Ovary (tissue), 3 donors: ENCODE measurements at regions not wholly inside any gene's neighbourhood (a gene's known extent, or its start where the extent isn't known, plus 50 kb on each side); places are given as distances from the start of the nearest gene placed in this dataset.

Source experiments
- CTCF ChIP-seq, 3 donors: fragments of 450-650 bp in 2 of 3; fragments of 200-600 bp in 1 of 3; IDR thresholded peaks; one replicate each; pipeline versions ENCODE4 v1.5.1 to v1.8.0; 2016 to 2022; ENCODE audit warnings: antibody characterized with exemption in 3 of 3, mild to moderate bottlenecking in 1 of 3
- EP300 ChIP-seq: sonication (generic); formaldehyde crosslinking; IDR thresholded peaks from one replicate; pipeline ENCODE4 v1.6.1; 2017; ENCODE audit warnings: antibody characterized with exemption
- POLR2A ChIP-seq: fragments of 450-650 bp; IDR thresholded peaks from one replicate; pipeline ENCODE4 v1.6.1; 2017; ENCODE audit warnings: antibody characterized with exemption, mild to moderate bottlenecking, moderate library complexity
- donor health status: DM: no; HTN: no; CAD: no.

DNA sequence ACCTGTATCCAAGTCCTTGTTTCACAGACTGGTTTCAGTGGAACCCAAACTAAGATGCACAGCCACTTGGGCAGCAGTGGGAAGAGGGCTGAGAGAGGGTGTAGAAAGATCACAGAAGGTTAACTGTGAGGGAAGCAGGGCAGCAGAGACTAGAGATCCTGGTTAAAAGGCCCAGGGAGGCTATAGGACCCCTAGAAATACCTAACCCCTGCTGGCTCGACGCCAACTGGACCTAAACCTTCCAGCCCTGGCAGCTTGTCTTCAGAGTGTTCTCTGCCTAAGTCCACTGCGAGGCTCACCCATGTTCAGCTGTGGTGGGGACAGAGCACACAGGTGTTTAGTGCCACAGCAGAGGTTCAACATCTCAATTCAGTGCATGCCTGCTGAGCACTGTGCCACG is 96.5 kb downstream of the ZNF621 start:
- TF ChIP-seq CTCF (IDR thresholded peaks at IDR 0.05) (no peak), EP300 (no peak), POLR2A (no peak)
